Upper lobe of left lung (tissue), 4 donors: ENCODE measurements at regions not wholly inside any gene's neighbourhood (a gene's known extent, or its start where the extent isn't known, plus 50 kb on each side); places are given as distances from the start of the nearest gene placed in this dataset.

ENCODE experiments used
- POLR2A ChIP-seq, 4 donors: fragments of 450-650 bp; IDR thresholded peaks; one replicate each; pipeline ENCODE4 v1.5.1; 2016 to 2017; ENCODE audit warnings: antibody characterized with exemption in 4 of 4, mild to moderate bottlenecking in 2 of 4
- TF ChIP-seq, protein P1 (sequence below), 6 experiments: fragments of 450-650 bp in 4 of 6; fragments of 200-600 bp in 2 of 6; sonication (generic) in 2 of 6; IDR thresholded peaks; one replicate each; pipeline ENCODE4 v1.5.1; 2016 to 2019; ENCODE audit warnings: antibody characterized with exemption in 6 of 6

DNA sequence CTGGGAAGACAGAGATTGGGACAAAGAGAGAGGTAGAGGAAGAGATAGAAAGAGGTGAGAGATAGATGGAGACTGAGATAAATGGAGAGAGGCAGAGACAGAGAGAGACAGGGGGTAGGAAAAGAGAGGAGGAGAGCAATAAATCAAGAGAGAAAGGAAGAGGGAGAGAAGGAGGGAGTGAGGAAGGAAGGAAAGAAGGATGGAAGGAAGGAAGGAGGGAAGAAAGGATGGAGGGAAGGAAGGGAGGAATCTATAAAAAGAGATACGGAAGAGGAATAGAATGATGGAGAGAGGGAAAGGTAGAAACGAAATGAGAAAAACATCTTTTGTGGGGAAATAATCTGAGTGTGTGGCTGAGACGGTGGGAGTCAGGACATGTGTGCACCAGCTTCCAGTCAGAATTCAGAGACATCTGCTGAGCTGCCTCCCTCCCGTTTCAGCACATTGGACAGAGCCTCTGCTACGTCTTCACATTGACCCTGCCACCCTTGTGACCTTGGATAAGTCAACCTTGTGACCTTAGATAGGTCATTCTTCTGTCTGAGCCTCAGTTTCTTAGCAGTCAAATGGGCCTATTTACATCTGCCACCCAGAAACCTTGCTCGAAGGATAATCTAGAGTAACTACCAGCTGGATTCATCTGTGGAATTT lies 417.8 kb downstream of the MIAT start:
- no peak for TF ChIP-seq POLR2A (IDR thresholded peaks at IDR 0.05)
- TF ChIP-seq, protein P1, sequence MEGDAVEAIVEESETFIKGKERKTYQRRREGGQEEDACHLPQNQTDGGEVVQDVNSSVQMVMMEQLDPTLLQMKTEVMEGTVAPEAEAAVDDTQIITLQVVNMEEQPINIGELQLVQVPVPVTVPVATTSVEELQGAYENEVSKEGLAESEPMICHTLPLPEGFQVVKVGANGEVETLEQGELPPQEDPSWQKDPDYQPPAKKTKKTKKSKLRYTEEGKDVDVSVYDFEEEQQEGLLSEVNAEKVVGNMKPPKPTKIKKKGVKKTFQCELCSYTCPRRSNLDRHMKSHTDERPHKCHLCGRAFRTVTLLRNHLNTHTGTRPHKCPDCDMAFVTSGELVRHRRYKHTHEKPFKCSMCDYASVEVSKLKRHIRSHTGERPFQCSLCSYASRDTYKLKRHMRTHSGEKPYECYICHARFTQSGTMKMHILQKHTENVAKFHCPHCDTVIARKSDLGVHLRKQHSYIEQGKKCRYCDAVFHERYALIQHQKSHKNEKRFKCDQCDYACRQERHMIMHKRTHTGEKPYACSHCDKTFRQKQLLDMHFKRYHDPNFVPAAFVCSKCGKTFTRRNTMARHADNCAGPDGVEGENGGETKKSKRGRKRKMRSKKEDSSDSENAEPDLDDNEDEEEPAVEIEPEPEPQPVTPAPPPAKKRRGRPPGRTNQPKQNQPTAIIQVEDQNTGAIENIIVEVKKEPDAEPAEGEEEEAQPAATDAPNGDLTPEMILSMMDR (IDR thresholded peaks at IDR 0.05), result no peak
